NCI-H146 (cell line): ENCODE measurements at regions not wholly inside any gene's neighbourhood (a gene's known extent, or its start where the extent isn't known, plus 50 kb on each side); places are given as distances from the start of the nearest gene placed in this dataset.
"Not testable (repeated sequence)": the region's sequence is repeated elsewhere in the genome, so short reads cannot be mapped to it uniquely, and the experiment has no call there.

ENCODE experiments used
- DNase-seq: peaks from one replicate; lab custom pipeline; 2025; lab: John Stamatoyannopoulos, UW

DNA sequence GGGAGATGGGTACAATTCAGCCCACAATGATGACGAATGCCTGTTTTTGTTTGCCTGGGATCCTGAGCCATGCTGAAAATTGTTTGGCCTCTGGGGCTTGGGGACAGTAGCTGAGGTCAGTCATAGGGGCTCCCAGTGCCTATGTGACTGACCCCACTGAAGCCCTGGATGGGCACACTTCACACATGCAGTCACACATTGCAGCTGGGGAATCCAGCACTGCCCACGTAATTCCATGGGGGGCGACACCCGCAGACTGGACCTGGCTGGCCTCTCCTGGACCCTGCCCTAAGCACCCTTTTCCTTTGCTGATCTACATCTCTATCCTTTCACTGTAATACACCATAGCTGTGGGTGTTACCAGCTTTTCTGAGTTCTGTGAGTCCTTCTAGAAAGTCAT, 295.2 kb upstream of the HS6ST1 start:
- no peak for DNase-seq

GRCh38 chr2:128614907-128615306, 296.2 kb upstream of the HS6ST1 start:
- DNase-seq, result not testable (repeated sequence)

- DNase-seq, result no peak
These were observed 296.9 kb upstream of the HS6ST1 start for GRCh38 chr2:128615571-128615970.

DNA sequence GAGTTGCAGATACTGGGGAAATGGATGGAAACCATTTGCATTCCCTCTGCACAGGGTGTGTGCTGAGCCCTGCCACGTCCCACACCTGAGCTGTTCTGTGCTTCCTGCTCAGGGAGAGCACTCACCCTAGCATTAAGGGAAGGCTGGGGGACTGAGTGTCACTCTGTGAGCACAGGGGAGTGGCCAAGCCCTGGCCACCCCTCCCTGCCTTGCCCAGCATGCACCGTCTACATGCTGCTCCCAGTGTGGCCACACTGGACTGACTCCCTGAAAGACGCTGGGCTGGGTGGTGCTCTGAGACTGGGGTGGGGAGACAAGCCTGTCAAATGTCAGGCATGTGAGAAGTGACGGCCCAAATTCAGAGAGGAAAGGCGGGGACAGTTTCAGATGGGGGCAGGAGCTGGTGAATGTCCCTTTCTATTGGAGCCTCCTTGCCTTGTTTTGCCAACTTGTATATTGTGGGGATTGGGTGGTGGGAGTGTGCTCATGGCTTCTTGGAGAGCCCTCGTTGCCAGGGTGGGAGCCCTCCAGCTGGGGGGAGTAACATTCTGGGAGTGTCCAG, 298.4 kb upstream of the HS6ST1 start:
- no peak for DNase-seq

- no peak for DNase-seq
These were observed 299.0 kb upstream of the HS6ST1 start for GRCh38 chr2:128617661-128618060.

DNA sequence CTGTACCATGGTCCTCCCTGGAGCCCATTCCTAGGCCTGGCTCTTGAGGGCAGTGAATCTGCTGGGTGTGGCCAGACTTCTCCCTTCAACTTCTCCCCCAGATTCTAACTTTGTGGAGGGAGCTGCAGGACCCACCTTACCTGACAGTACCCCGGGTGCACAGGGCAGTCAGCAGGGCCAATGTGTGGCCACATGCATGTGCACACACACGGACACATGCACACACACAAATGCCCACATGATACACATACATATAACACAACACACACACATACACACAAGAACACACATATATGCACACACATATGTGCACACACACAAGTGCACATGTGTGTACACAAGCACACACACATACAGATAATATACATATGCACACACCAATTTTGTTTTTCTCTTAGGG, 300.0 kb upstream of the HS6ST1 start:
- DNase-seq, result no peak

- DNase-seq, result no peak
These were observed 301.0 kb upstream of the HS6ST1 start for GRCh38 chr2:128619471-128620325.

- DNase-seq, result no peak
These were observed 302.4 kb upstream of the HS6ST1 start for GRCh38 chr2:128621074-128621473.

DNA sequence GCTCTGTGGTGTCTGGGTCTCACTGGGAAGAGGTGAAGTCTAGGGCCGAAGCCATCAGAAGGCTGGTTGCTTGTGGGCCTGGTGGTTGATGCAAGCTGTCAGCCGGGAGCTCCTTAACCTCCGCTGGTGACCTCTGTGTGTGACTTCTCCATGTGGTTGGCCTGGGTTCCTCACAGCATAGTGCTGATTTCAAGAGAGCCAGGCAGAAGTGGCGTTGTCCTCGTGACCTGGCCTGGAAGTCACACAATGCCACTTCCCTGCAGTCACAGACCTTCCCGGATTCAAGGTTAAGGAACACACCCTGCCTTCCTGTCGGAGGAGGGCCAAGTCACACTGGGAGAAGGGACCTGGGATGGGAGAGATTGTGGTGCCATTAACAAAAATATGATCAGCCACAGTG, 303.7 kb upstream of the HS6ST1 start:
- DNase-seq, result no peak

- DNase-seq, result no peak
These were observed 304.4 kb upstream of the HS6ST1 start for GRCh38 chr2:128622955-128623620.

DNA sequence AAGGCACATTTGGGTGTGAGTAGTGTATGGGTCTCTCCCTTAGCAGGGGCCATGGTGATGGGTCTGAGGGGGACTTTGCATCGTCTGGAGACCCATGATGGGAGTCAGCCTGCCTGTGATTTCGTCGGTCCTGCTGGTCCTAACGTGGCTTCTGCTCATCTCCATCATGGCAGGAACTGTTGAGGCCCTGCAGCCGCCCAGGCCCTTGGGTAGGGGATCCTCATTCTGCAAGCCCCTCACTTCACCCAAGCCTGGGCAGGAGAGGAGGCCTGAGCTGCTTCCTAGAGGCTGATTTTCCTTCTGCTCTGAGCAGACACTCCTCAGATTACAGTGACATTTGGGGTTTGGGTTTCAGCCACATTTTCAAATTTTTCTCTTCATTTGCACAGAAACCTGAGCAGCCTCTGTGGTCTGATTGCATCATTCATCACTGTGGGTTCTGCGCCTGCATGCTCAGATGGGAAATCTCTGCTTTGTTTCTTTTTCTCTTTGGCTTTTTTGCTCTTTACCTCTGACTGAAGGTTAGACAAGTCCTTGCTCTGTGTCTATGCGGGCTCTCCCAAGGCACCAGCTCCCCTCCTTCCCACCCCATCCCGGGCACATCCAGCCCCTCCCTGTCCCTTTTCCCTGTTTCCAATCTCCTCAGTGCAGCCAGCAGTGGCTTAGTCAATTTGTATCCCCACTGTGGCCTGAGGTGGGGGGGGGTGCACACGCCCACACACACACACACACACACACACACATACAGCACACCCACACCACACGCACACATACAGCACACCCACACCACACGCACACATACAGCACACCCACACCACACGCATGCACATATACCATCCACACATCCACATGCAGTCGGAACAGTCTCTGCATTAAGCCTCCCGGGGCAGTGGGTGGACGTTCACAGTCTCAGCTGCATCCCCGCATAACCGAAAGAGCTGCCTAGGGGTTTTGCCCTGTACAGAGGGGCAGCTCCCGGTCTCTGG, 305.4 kb upstream of the HS6ST1 start:
- no peak for DNase-seq

DNA sequence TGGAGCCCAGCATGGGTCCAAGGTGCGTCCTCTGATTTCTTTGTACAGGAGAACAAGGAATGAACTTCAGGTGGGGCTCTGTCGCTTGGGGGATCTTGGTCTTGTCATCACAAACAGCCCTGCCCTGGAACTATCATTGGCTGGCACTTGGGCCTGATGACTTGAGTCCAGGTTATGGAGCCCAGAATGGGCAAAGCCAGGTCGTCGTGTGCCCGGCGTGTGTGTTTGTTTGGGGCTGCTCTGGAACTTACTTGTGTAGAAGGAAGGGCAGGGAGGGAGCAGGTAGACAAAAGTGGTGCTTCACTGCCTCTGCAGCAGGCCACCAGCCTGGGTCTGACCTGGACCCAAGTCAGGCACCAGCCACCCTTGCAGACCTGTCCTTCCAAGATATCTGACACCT, 306.3 kb upstream of the HS6ST1 start:
- no peak for DNase-seq

DNA sequence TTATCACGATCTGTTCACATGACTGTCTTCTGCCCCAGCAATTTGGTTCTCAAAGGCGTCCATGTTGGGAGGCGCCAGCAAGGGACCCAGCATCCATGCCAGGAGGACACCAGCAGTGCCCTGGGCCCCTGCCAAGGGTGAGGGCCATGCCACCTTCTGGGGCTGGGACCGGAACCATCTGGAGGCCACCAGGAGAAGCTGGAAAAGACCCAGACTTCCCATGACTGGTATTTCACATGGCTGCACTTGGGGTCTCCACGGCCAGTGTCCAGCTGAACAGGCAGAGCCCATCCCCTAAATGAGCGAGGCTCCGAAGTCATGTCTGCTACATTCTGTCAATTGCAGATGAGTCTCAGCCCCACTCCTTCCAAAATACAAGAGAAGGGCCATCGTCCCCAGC, 306.8 kb upstream of the HS6ST1 start:
- DNase-seq, result no peak

DNA sequence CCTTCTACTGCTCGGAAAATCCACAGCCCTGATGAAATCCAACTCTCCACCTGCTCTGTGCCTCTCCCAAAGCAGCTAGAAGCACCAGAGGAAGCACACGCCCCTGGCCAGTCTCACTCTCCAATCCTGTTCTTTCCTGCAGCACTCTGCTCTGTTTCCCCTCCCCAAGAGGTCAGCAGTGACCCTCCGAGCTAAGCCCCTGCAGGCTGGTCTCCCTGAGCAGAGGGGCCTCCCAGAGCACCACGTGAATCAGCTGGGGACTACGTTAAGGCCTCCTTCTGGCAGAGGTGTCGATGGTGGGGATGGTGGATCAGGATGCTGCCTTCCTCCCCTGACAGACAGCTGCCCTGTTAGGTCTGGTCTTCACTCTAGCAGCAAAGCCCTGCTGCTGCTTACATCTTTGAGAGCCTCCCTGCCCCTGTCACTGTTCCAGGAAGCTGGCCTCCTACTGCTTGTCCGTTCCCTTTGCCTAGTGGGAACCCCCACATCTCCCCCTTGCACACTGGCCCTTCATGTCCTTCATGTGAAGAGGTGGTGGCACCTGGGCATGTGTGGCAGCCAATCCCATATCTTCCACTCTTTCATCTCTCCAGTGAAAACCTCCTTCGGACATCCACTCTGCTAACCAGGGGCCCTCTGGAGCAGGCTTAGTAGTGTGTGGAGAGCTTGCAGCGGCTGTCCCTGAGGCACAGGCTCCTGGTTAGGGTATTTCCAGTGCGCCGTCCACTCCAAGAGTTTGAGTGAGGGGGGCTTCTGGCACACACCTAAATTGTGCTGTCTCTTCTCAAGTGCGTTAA, 307.5 kb upstream of the HS6ST1 start:
- no peak for DNase-seq

GRCh38 chr2:128626760-128627511, 308.3 kb upstream of the HS6ST1 start:
- DNase-seq, result no peak

GRCh38 chr2:128628206-128628605, 309.5 kb upstream of the HS6ST1 start:
- DNase-seq, result no peak

DNA sequence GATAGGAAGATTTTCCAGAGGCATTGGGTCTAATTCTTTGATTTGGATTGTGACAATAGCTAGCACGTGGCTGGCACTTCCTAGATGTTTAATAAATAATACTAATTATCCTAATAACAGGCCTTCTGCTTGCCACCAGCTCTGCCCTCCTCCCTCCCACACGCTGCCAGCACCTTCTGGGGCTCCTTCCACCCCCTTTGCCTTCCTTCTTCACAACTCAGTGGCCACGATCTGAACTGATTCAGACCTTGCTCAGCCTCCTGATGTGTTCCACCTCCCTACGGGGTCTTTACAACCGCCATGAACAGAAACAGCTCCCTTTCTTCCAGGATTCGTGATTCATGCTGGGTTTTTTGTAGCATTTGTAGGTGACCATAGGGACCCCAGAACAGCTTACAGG, 310.3 kb upstream of the HS6ST1 start:
- no peak for DNase-seq

DNA sequence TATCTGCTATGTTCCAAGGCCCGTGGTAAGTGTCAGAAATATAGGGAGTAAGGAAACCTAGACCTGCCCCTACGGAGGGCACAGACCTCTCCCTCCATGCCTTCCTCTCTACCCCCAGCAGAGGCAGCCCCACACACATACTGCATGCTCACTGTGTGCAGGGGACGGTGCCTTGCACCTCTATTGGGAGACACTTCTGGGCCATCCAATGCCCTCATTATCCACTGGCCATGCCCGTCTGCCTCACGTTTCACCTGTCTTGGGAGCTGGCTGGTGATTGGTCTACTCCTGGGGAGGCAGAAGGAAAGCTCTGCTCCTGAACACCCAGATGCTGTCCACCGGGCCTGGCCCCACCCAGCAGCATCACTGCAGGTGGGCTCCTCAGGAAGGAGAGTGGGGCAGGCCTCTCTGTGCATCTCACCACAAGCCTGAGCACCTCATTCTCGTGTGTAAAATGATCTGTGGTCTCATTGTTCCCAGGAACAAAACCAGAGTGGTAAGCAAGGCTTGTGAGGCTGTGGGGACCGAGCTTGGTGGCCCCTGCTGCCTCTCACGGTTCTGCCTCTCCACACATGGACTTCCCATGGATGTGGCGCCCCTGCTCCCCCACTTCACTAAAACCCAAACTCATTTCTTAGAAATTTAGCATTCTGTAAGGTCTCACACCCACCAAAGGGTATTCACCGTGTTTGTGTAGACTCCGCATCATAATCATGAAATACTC, 312.5 kb upstream of the HS6ST1 start:
- DNase-seq, result no peak

- DNase-seq, result no peak
These were observed 313.2 kb upstream of the HS6ST1 start for GRCh38 chr2:128631698-128632500.
